Liver (tissue), 3 donors: ENCODE measurements at regions not wholly inside any gene's neighbourhood (a gene's known extent, or its start where the extent isn't known, plus 50 kb on each side); places are given as distances from the start of the nearest gene placed in this dataset.

Experiments used
- CTCF ChIP-seq: fragments of 150-350 bp; IDR thresholded peaks from 2 replicates; pipeline ENCODE4 v1.5.1; 2017; ENCODE audit warnings: improper control_type of control experiment, low read depth, low read length; ENCODE audit not compliant: missing input control
- RAD21 ChIP-seq, 2 donors: IDR thresholded peaks; 2 replicates each; pipeline ENCODE4 v1.6.1; 2016; ENCODE audit warnings: antibody characterized with exemption in 2 of 2, mild to moderate bottlenecking in 2 of 2
- YY1 ChIP-seq: IDR thresholded peaks from 2 replicates; pipeline ENCODE4 v1.6.1; 2016; ENCODE audit warnings: antibody characterized with exemption, mild to moderate bottlenecking
- TF ChIP-seq, protein P1 (sequence below): IDR thresholded peaks from 2 replicates; pipeline ENCODE4 v1.6.1; 2016; ENCODE audit warnings: antibody characterized with exemption
- donor health status: healthy.
- donor health status: healthy.

DNA sequence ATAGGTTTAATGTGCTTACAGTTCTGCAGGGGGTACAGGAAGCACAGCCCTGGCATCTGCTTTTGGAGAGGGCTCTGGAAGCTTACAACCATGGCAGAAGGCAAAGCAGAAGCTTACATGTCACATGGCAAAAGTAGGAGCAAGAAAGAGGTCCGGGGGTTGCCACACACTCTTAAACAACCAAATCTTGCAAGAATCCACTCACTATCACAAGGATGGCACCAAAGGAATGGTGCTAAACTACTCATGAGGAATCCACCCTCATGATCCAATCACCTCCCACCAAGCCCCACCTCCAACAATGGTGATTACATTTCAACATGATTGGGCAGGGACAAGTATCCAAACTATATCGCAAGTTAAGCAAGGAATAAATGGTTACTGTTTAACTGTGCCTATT, 255.8 kb upstream of the AVPR1A start:
- no peak for TF ChIP-seq RAD21 (IDR thresholded peaks at IDR 0.05)
- TF ChIP-seq CTCF, result no peak
- TF ChIP-seq, protein P1, sequence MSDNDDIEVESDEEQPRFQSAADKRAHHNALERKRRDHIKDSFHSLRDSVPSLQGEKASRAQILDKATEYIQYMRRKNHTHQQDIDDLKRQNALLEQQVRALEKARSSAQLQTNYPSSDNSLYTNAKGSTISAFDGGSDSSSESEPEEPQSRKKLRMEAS, result no peak
- TF ChIP-seq YY1, result no peak
